ENCODE measurements at regions not wholly inside any gene's neighbourhood (a gene's known extent, or its start where the extent isn't known, plus 50 kb on each side); places are given as distances from the start of the nearest gene placed in this dataset.

DNA sequence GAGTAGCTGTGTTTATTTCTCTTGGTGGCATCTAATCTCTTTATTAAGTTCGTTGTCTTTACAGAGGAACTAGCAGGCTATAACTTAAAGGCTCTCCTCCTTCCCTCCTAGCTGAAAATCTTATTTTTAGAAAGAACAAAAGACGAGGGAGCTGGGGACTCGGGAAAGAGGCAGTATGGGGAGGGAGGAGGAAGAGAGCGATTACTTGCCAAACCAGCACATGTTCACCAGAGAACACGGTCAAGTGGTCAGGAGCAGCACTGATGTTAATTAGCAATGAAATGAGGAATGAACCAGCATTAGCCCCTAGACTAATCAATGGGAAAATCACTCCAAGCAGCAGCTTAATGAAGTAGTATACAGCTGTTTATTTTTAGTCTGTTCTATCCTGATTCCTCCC, 171.3 kb upstream of the ESRRG start:
- Mint-ChIP-seq H3K27me3 (no peaks in the 10 kb centered on the region), H3K4me3 (no peak overlapping the region), H3K9me3 (no peaks in the 10 kb centered on the region), H3K4me1 (no peaks in the 10 kb centered on the region), H3K36me3 (no peaks in the 10 kb centered on the region), H3K27ac (no peak overlapping the region)
- DNase-seq, result no peak

DNA sequence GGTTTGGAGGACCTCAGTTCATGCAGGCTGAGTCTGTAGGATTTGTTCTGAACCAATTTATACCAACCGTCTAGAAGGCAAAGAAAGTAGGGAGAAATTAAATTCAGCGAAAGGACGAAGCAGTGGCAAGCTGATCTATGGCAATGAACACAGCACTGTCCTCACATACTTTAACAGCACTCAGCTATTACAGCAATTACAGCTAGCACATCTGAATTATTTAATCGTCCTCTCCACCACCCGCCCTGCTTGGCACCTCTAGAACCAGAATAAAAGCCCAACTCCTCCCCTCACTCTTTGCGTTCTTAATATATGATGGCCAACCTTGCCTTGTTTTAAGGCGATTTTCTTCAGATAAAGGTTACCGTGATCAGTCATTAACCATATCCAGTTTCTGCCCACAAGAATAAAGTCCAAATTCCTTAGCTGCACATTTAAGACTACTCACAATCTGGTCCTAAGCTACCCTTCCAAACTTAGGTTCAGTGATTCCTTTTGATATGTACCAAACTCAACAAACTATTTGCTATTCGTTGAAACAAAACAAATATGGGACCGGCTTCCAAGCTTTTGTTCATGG, 169.4 kb upstream of the ESRRG start:
- H3K9me3 Mint-ChIP-seq, result no peaks in the 10 kb centered on the region
- no peaks in the 10 kb centered on the region for H3K27me3 Mint-ChIP-seq
- H3K4me1 Mint-ChIP-seq, result no peaks in the 10 kb centered on the region
- no peak overlapping the region for H3K27ac Mint-ChIP-seq
- no peak for DNase-seq
- no peak overlapping the region for H3K4me3 Mint-ChIP-seq
- no peaks in the 10 kb centered on the region for H3K36me3 Mint-ChIP-seq

DNA sequence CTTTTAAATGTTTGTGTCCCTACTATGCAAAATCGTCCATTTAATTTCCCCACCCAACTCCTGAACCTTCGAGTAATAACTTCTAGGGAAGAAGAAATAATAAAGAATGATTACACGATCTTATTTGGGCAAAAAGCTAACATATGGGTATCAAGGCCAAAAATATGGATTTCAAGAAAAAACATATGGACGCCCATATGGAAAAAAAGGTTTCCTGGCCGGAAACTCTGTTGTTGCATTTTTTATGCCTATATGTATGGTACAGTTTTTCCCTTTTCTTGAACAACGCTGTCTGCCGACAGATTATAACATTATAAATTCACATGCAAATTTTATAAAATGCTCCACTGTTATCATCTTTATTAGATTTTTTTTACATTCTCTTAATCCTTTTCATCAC, 167.6 kb upstream of the ESRRG start:
- Mint-ChIP-seq H3K4me1 (no peaks in the 10 kb centered on the region), H3K36me3 (no peaks in the 10 kb centered on the region), H3K9me3 (no peaks in the 10 kb centered on the region), H3K27ac (no peak overlapping the region), H3K27me3 (no peaks in the 10 kb centered on the region), H3K4me3 (no peak overlapping the region)
- DNase-seq, result no peak

DNA sequence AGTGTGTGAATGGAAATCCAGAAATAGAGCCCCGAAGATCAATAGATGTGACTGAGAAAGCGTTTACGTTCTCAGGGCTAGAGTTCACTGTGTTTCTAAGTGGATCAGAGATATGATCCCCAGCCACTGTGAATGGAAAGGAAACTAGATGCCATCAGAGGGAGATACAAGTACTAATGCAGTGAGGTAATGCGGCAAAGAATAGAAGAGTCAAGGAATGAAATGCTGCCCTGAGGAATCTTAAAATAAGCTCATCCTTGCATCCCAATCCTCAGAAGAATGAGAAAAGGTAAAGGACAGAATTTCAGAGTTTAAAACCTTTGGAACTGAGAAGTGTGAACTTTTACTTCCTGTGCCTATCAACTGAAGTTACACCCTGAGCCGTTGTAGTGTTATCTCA, 165.5 kb upstream of the ESRRG start:
- Mint-ChIP-seq H3K4me1 (no peaks in the 10 kb centered on the region), H3K36me3 (no peaks in the 10 kb centered on the region), H3K4me3 (no peak overlapping the region), H3K27ac (no peak overlapping the region), H3K9me3 (no peaks in the 10 kb centered on the region), H3K27me3 (no peaks in the 10 kb centered on the region)
- DNase-seq, result no peak

DNA sequence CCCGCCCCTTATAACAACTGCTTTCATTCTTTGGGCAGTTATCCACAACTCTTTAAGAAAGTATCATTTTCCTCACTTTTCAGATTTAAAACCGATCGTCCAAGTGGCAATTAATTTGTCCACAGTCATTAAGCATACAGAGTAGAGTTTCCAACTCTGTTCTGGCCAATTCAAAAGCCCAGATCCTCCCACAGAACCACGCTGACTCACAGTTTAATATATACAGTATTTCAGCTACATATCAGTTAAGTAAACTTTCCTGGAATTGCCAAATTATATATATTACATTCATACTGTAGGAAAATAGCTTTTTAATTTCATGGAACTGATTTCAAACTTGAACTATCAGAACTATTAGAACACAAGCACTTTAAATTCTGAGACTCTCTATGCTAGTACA, 163.8 kb upstream of the ESRRG start:
- Mint-ChIP-seq H3K4me3 (no peak overlapping the region), H3K9me3 (no peaks in the 10 kb centered on the region)

DNA sequence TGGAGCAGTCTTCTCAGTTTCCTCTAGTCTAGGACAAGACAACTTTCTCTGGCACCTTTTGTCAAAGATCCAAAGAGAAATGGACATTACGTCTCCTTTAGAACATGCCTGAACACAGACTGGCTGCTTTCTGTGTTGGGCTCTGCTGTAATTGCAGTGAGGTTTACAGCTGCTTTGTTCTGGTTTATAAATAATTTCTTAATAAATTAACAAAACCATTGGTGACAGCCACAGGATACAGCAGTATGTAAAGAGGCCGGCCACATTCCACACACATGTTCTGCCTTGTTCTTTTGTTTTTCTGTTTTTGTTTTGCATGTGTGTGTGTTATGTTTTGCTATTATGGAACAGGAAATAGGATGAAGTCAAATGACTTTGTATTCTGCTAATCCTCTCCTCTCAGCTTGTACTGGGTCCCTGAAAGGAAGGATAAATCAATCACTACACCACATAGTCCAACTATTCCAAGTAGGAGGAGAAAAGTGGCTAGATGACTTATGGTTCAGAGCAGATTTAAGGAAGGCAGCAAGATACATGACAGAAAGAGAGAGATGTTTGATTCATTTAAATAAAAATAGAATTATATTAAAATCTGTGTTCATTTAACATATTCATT, 161.5 kb upstream of the ESRRG start:
- no peaks in the 10 kb centered on the region for H3K4me1 Mint-ChIP-seq
- H3K9me3 Mint-ChIP-seq, result no peaks in the 10 kb centered on the region
- H3K27me3 Mint-ChIP-seq, result no peaks in the 10 kb centered on the region
- H3K27ac Mint-ChIP-seq, result no peak overlapping the region
- no peak overlapping the region for H3K4me3 Mint-ChIP-seq
- no peak for DNase-seq
- H3K36me3 Mint-ChIP-seq, result no peaks in the 10 kb centered on the region

More for the DNA sequence above, 163.8 kb upstream of the ESRRG start:
- no peak overlapping the region for H3K27ac Mint-ChIP-seq
- H3K27me3 Mint-ChIP-seq, result no peaks in the 10 kb centered on the region
- DNase-seq, result no peak
- no peaks in the 10 kb centered on the region for H3K36me3 Mint-ChIP-seq
- no peaks in the 10 kb centered on the region for H3K4me1 Mint-ChIP-seq

DNA sequence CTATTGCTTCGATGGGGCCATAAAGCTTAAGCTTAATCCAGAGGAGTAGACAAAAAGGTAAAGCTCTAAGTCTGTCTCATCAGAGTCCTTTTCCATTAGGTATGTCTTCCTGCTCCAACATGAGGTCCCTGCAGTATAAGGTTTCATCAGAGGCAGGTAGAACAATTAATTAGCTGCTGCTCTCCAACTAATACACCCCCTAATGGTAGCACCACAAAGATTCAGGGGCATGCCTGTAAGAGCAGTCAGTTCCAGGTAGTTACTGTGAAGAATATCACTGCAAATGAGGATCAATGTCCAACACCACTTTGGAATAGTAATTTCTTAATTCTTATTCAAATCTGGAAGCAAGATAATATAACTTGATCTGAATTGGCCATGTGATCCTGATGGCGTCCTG, 160.3 kb upstream of the ESRRG start:
- no peaks in the 10 kb centered on the region for H3K4me1 Mint-ChIP-seq
- H3K36me3 Mint-ChIP-seq, result no peaks in the 10 kb centered on the region
- H3K9me3 Mint-ChIP-seq, result peaks cover 1% of the 10 kb centered on the region
- no peak overlapping the region for H3K27ac Mint-ChIP-seq
- H3K27me3 Mint-ChIP-seq, result no peaks in the 10 kb centered on the region
- no peak for DNase-seq
- no peak overlapping the region for H3K4me3 Mint-ChIP-seq

DNA sequence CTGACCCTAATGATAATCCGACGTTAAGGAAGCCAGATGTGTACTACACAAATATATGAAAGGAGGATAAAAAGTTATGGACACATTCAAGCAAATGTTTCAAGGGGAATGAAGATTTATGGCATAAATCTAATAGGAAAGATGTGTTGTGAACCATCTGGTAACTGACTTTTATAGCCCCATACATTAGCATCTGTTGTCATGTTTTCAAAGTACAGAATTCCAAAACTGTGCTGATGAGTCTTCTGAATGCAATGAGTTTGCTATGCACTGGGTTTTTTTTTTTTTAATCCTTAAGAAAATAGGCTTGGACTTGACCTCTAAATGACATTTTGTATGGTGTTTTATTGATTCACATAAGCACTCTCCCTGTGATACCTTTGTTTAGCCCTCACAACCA, 158.5 kb upstream of the ESRRG start:
- Mint-ChIP-seq H3K36me3 (no peaks in the 10 kb centered on the region), H3K27me3 (no peaks in the 10 kb centered on the region), H3K4me1 (no peaks in the 10 kb centered on the region), H3K4me3 (no peak overlapping the region), H3K9me3 (peaks cover 1% of the 10 kb centered on the region), H3K27ac (no peak overlapping the region)
- DNase-seq, result no peak

DNA sequence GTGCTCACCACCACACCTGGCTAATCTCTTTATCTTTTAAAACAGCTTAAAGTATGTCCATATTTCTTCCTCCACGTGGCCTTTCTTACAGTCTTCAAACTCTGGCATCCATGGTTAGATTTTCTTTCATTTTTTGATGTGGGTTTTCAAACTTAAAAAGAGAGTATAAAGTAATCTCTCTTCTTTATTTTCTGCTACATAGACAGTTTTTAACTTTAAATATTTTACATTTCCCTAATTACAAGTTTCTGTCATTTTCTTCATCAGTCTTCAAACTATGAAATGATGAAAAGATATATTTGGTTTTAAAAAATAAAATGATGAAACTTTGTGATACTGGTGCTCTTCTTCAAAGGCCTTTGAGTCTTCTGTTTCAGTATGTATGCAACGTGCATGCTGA, 143.5 kb upstream of the ESRRG start:
- Mint-ChIP-seq H3K27ac (no peak overlapping the region), H3K27me3 (no peaks in the 10 kb centered on the region), H3K4me3 (no peak overlapping the region), H3K36me3 (no peaks in the 10 kb centered on the region), H3K4me1 (no peaks in the 10 kb centered on the region), H3K9me3 (no peaks in the 10 kb centered on the region)
- DNase-seq, result no peak

DNA sequence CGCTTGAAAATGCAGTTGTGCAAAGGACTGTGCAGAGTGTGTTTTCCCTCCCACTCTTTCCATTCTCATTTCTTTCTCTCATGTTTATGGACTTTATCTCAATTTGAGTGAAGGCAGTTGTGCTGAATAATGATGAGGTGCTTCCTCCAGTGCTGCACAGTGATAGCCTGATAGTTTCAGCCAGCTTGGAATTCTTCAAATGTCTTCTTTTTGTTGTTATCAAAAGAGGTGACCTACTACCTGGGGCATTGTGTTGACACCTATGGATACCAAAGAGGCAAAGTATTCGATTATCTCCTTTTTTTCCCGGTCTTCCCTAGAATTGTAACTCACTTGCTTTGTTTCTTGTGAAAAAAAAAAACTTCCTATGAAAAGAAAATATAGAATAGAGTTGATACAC, 132.6 kb upstream of the ESRRG start:
- Mint-ChIP-seq H3K4me3 (no peak overlapping the region), H3K27ac (no peak overlapping the region), H3K4me1 (no peaks in the 10 kb centered on the region), H3K27me3 (no peaks in the 10 kb centered on the region), H3K36me3 (no peaks in the 10 kb centered on the region), H3K9me3 (peaks cover 4% of the 10 kb centered on the region)
- no peak for DNase-seq

DNA sequence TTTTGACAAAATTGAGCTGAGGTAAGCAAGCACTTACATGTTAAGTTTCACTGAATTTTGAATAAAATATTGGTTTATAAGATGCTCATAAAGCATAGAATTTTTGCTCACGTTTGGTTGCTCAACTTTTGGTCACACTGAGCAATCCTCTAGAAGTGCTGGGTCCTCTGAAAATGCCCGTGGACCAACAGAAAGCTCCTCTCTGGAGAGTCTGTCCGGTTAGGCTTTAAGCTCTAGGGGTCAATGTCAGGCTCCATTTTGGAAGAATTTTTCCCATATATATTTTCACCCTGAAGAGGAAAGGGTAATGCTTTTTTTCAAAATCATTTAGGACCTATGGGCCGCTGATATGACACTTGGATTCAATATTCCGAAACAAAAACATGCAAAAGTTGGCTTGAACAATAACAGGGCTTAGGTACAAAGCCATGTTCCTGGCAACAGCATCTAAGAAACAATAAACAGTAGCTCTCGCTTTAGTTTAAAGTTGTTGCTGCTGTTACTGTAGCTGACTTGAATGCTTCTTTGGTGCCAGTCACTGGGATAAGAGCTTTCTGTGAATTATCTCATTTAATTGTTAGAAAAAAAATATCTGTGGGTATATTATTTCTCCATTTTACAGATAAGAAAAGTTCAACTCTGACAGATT, 131.7 kb upstream of the ESRRG start:
- no peaks in the 10 kb centered on the region for H3K36me3 Mint-ChIP-seq
- no peaks in the 10 kb centered on the region for H3K4me1 Mint-ChIP-seq
- no peak overlapping the region for H3K27ac Mint-ChIP-seq
- peaks cover 4% of the 10 kb centered on the region for H3K9me3 Mint-ChIP-seq
- H3K27me3 Mint-ChIP-seq, result no peaks in the 10 kb centered on the region
- no peak overlapping the region for H3K4me3 Mint-ChIP-seq
- DNase-seq, result no peak

DNA sequence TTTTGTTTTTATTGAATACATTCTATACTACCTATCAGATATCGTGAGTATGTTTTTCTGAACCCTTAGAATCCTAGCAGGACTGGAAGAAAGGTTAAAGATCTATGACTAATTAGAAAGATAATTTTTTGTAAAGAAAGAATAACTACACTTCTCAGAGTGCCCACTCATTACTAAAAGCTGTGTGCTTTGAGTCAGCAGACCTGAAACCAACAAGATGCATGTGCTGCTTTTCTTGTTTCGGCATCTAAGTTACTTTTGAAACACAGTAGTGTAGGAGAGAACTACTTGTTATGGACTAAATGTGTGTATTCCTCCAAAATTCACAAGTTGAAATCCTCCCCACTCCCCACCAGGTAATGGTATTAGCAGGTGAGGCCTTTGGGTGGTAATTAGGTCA, 127.8 kb upstream of the ESRRG start:
- H3K27me3 Mint-ChIP-seq, result no peaks in the 10 kb centered on the region
- no peaks in the 10 kb centered on the region for H3K36me3 Mint-ChIP-seq
- no peaks in the 10 kb centered on the region for H3K4me1 Mint-ChIP-seq
- no peak for DNase-seq
- H3K9me3 Mint-ChIP-seq, result peaks cover 4% of the 10 kb centered on the region
- H3K27ac Mint-ChIP-seq, result no peak overlapping the region
- H3K4me3 Mint-ChIP-seq, result no peak overlapping the region

DNA sequence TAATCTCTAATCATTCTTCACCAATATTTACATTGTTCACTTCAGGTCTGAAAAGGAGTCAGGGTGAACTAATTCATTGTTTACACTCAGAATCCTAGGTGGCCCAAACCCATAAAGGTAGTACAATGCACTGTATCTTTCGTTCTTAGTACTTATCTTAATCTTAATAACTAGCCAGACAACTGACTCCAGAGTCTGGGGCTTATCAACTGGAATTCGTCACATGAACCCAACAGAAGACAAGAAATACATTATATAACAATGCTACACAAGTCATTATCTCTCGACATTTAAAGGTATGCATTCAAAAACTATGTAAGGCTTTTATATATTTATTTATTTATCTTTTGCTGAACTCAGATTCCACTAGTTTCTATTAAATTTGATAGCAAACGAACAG, 125.9 kb upstream of the ESRRG start:
- no peak overlapping the region for H3K4me3 Mint-ChIP-seq
- H3K4me1 Mint-ChIP-seq, result no peaks in the 10 kb centered on the region
- DNase-seq, result no peak
- no peaks in the 10 kb centered on the region for H3K36me3 Mint-ChIP-seq
- peaks cover 4% of the 10 kb centered on the region for H3K9me3 Mint-ChIP-seq
- H3K27ac Mint-ChIP-seq, result no peak overlapping the region
- H3K27me3 Mint-ChIP-seq, result no peaks in the 10 kb centered on the region

DNA sequence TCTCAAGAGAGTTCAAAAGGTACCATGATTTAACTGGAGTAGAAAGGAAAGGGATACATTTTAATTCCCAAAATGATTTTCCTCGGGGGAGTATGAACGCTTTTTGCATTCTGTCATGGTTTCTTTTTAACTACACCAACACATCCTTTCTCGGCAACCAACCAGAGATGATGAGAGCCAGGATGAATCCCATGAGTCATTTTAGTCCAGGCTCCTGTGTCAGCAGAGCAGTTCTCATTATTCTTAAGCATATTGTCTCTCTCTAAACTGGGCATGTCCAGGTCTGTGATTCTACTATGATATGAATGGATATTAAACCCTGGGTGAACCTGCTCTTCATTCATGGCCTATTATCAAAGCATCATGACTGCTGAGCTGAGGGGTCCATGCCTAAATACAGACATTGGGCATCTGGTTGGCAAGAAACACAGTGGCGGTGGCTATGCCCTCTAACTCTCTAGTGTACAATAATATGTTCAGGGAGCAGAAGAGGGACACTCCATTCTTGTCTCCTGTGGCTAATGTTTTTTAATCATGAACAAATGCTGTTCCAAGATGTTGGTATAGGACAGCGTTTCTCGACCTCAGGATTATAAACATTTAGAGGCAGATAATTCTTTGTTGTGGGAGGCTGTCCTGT, 124.3 kb upstream of the ESRRG start:
- Mint-ChIP-seq H3K9me3 (no peaks in the 10 kb centered on the region), H3K36me3 (no peaks in the 10 kb centered on the region), H3K27me3 (no peaks in the 10 kb centered on the region), H3K4me3 (no peak overlapping the region), H3K27ac (no peak overlapping the region), H3K4me1 (no peaks in the 10 kb centered on the region)
- no peak for DNase-seq

DNA sequence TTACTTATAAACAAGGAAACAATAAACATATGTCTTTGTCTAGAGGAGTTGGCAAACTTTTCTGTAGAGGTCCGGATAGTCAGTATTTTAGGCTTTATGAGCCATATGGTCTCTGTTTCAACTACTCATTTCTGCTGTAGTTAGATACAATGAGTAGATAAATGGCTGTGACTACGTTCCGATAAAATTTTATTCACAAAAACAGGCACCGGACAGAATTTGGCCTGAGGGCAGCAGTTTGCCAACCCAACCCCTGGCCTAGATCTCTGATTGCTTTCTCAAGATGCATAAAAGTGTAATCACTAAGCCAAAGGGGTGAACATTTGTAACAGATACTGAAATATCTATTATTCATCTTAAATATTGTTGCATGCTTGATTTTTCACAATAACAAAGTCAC, 123.1 kb upstream of the ESRRG start:
- H3K36me3 Mint-ChIP-seq, result no peaks in the 10 kb centered on the region
- DNase-seq, result no peak
- no peaks in the 10 kb centered on the region for H3K9me3 Mint-ChIP-seq
- H3K27ac Mint-ChIP-seq, result no peak overlapping the region
- no peaks in the 10 kb centered on the region for H3K4me1 Mint-ChIP-seq
- no peaks in the 10 kb centered on the region for H3K27me3 Mint-ChIP-seq
- H3K4me3 Mint-ChIP-seq, result no peak overlapping the region

DNA sequence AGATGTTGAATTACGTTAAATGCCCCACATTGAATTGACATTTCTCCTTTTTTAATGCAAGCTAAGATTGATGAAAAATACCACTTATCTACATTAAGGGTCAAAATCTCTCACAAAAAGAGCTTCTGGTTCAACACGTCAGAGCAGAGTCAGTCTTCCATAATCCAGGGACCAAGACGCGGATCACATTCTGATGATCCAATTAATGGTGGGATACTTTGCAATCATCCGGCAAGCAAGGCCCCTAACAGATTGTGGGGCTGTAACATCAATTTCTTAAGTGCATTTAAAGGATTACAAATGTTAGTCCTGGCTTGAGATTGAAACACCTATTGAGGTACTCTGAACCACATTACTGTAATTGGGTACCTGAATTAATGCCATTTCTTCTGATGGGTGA, 120.2 kb upstream of the ESRRG start:
- H3K9me3 Mint-ChIP-seq, result no peaks in the 10 kb centered on the region
- no peaks in the 10 kb centered on the region for H3K27me3 Mint-ChIP-seq
- H3K4me3 Mint-ChIP-seq, result no peak overlapping the region
- no peak overlapping the region for H3K27ac Mint-ChIP-seq
- no peak for DNase-seq
- H3K36me3 Mint-ChIP-seq, result no peaks in the 10 kb centered on the region
- H3K4me1 Mint-ChIP-seq, result no peaks in the 10 kb centered on the region
